OCI-M2 (cell line): ENCODE measurements at regions not wholly inside any gene's neighbourhood (a gene's known extent, or its start where the extent isn't known, plus 50 kb on each side); places are given as distances from the start of the nearest gene placed in this dataset.

Experiments used
- DNase-seq: peaks from one replicate; lab custom pipeline; 2025; ENCODE audit not compliant: unreplicated experiment; lab: John Stamatoyannopoulos, UW

GRCh38 chr3:152516216-152516615 is 247.5 kb downstream of the MBNL1 start:
- no peak for DNase-seq

- DNase-seq, result no peak
Observed at GRCh38 chr3:152517502-152517901, 248.8 kb downstream of the MBNL1 start.

DNA sequence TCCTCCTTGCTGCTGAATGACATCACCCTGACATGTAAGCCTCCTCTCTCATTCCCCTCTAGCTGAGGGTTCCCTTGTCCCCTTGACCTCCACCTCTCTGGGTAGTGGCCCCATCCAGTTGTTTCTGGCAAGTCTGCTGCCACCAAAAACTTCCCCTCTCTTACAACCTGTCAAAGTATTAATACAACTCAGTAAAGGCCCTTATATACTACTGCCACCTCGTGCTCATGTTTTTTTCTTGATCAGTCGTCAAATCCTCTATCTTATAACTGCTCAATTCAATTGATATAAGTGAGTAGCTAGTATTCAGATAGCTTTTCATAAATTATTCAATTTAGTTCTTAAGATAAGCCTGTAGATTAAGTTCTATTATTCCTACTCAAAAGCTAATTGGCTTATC is 249.6 kb downstream of the MBNL1 start:
- no peak for DNase-seq

DNA sequence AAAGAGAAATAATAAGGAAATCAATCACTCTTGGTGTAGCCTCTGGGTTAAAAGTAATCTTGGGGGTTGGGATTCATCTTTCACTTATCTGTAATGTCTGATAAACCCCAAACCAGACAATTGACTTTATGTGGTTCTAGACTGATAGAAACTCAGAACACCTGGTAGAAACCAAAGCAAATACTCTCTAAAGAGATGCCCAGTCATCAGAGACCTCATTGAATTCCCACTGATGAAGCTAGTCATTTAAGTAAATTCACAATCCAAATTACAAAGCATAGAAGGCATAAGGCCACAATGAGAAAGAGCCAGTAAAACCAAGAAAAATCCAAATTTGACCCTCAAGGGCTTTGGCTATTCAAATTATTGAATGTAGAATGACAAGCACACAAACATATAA is 250.6 kb downstream of the MBNL1 start:
- DNase-seq, result no peak

DNA sequence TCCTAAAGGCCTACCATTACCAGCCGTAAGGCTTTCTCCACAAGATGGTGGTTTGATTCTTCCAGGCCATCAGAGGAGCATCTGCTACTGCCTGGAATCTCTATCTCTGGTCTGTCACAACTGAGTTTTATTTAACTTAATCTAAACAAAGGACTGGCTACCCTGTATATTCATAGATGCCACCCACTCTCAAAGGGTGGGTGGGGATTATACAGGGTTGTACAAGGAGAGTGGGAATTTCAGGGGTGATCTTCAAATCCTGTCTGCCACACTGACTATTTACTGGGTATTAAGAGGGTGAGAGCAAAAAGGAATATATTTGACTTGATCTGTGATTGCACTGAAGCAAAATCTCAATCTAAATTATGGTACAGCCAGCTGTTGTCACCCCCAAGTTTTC is 253.3 kb downstream of the MBNL1 start:
- no peak for DNase-seq

- peak; percentile 4 for DNase-seq
Observed at GRCh38 chr3:152524198-152525140, 255.7 kb downstream of the MBNL1 start.

DNA sequence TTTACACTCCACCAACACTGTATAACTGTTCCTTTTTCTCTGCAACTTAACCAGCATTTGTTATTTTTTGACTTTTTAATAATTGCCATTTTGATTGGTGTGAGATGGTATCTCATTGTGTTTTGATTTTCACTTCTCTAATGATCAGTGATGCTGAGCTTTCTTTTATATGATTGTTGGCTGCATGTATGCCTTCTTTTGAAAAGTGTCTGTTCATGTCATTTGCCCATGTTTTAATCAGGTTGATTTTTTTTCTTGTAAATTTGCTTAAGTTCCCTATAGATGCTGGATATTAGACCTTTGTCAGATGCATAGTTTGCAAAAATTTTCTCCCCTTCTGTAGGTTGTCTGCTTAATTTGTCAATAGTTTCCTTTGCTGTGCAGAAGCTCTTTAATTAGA is 263.0 kb downstream of the MBNL1 start:
- no peak for DNase-seq

GRCh38 chr3:152538518-152538917 is 269.8 kb downstream of the MBNL1 start:
- no peak for DNase-seq

DNA sequence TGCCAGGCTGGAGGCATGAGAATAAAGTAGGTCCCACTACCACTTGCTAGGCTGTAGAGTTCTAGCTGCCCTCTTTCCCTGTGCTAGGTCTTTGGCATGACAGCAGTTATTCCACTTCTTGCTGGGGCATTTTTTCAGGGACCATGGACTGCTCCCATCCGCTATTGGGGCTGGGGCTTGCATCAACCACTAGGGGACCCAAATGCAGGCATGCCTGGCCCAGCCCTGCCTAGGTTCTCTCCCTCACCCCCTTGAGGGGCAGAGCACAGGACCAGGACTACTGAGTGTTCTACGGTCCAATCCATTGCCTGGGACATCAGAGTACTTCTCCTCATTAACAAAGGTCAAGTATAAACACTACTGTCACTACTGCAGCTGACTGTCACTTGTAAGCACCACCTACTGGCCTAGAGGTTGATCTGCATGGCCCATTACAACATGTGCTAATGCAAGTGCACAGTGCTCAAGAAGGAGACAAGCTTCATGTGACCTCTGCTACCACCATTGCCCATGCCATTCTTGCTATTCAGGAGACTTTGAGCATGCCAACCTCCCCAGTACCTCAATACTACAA is 270.5 kb downstream of the MBNL1 start:
- DNase-seq, result no peak

- DNase-seq, result no peak
Observed at GRCh38 chr3:152540120-152540519, 271.4 kb downstream of the MBNL1 start.

DNA sequence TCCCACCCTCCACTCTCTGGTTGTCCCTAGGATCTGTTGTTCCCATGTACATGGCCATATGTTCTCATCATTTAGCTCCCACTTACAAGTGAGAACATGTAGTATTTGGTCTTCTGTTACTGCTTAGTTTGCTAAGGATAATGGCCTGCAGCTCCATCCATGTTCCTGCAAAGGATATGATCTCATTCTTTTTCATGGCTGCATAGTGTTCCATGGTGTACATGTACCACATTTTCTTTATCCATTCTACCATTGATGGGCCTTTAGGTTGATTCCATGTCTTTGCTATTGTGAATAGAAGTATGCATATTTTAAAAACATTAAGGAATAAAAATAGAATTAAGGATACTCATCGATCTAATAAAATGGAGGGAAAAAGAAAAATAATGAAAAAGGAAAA is 278.4 kb downstream of the MBNL1 start:
- no peak for DNase-seq

- DNase-seq, result no peak
Observed at GRCh38 chr3:152549263-152549662, 280.5 kb downstream of the MBNL1 start.

- no peak for DNase-seq
Observed at GRCh38 chr3:152550284-152550683, 281.6 kb downstream of the MBNL1 start.

GRCh38 chr3:152554980-152555379 is 280.0 kb upstream of the P2RY1 start:
- no peak for DNase-seq

DNA sequence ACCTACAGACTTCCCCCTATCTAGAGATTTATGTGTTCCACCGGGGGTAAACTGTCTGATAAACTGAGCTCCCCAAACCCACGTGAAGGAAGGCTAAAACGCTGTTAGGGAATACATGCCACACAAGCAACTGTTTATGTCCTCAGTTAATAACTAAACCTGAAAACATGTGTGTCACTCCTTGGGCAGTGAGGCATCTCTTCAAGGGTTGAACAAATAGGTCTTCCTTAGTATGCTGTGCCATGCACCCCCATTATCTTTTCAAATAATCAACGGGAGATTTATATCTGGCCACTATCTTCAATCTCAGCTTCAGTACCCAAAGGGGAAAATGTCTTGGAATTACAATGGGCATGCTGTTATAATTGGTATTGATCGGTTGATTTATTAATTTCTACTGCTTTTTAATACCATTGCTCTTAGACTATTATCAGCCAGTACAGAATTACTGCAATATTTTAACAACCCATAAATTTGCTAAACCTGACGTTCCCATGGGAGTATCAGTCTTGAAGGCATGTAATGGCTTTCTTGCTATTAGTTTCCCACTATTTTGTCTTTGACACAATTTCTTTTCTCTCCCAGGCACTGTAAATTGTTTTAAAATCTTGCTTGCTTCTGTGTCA is 279.2 kb upstream of the P2RY1 start:
- no peak for DNase-seq

DNA sequence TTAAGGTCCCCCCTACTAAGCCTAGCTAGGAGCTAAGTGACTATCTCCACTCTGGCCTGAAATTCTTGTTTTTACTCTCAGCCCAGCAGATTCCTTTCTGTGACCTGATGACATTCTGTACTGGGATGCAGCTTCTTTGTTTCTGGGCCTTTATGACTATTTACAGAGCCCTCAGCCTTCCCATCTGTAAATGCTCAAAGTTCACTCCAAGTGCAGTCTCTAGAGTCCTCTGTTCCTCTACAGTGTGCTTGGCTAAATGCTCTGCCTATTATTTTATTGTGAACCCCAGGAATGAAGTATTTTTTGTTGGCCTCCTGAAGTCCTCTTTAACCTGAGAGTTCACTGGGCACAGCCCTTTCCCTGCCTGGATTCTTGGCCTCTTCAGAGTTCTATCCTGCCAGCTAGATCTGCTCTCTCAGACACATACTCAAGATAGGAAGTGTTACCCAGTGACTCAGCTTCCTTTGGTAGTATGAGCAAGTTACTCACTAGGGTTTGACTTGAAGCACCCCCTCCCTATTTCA is 278.1 kb upstream of the P2RY1 start:
- no peak for DNase-seq

DNA sequence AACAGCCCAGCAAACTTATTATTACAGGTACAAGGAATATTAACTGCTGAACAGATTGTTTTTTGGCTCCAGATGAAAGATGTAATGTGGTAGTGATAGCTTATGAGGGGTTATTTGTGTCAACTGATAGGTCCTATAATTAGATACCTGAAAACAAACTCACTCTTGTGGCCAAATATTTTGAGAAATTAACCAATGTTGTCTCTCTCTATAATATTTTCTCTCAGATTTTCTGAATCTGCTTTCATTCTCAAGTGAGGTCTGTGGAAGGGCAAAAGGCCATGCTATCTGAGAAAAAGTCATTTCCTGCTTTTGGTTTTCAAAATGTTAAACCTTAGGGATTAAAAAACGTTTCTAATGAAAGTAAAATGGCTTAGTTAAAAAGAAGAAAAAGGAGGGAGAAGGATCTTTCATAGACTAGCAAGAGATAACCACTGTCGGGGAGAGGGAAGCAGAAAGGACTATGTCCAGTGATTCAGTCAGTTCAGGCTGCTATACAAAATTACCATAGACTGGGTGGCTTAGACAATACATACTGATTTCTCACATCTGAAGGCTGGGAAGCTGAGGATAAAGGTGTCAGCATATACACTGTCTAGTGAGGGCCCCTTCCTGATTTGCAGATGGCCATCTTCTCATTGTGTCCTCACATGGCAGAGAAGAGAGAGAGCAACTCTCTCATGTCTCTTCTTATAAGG is 277.5 kb upstream of the P2RY1 start:
- no peak for DNase-seq

DNA sequence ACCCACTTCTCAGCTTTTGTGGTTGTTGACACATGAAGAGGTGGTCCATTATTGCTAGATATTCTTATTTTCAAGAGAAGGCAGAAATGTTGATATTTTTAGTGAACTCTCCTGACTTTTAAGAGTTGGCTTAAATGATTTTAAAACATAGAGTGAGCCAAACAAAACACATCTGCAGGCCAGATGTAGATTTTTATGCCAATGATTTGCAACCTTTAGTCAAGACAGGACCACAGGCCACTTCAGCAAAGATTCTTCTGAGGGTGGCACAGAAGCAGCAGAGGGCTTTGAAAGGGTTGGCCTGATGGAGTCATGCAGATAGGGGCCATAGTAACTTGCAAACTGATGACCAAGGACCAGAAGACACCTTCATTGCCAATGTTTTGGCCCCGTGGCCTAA is 276.5 kb upstream of the P2RY1 start:
- no peak for DNase-seq

- DNase-seq, result no peak
Observed at GRCh38 chr3:152559246-152559645, 275.7 kb upstream of the P2RY1 start.

DNA sequence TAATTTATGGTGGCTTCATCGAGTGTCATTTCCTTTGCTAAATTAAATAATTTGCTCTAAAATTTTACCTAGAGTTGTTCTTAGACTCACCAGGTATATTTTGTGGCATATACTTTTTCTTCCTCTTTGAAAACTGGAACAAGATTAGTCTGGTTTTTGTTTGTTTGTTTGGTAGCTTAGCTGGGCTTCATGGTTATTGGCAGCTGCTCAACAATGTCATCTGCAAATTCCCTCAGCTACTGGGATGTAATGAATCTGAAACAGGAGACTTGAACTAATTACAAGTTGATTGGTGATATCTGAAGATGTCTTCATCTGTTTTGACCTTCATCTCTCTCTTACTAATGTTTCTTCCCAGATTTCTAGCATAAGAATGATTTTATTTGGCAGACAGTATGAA is 270.5 kb upstream of the P2RY1 start:
- no peak for DNase-seq

- DNase-seq, result no peak
Observed at GRCh38 chr3:152574461-152575079, 260.4 kb upstream of the P2RY1 start.
